Esophagus squamous epithelium (tissue), 5 donors: ENCODE measurements at regions not wholly inside any gene's neighbourhood (a gene's known extent, or its start where the extent isn't known, plus 50 kb on each side); places are given as distances from the start of the nearest gene placed in this dataset.

Experiments
- DNase-seq: peaks from one replicate; lab custom pipeline; 2025; lab: John Stamatoyannopoulos, UW
- H3K27ac ChIP-seq, 4 donors: fragments of 200-600 bp; sonication (generic); one replicate each; pipeline ENCODE4 v1.5.1; 2016 to 2019; ENCODE audit warnings: mild to moderate bottlenecking in 1 of 4
- H3K27me3 ChIP-seq, 4 donors: fragments of 200-600 bp; sonication (generic); 1 replicate in 3 of 4; 2 replicates in 1 of 4; pipeline versions ENCODE4 v1.5.1 to v1.6.0; 2017 to 2021; ENCODE audit warnings: antibody characterized with exemption in 1 of 4
- H3K36me3 ChIP-seq, 3 donors: fragments of 200-600 bp; sonication (generic); one replicate each; pipeline ENCODE4 v1.5.1; 2016 to 2019
- H3K4me1 ChIP-seq, 3 donors: fragments of 200-600 bp; sonication (generic); one replicate each; pipeline ENCODE4 v1.5.1; 2017 to 2019
- H3K4me3 ChIP-seq, 4 donors: fragments of 200-600 bp; sonication (generic); 1 replicate in 3 of 4; 2 replicates in 1 of 4; pipeline ENCODE4 v1.5.1; 2016 to 2019; ENCODE audit warnings: mild to moderate bottlenecking in 2 of 4, moderate library complexity in 1 of 4
- H3K9me3 ChIP-seq, 3 donors: fragments of 200-600 bp; sonication (generic); one replicate each; pipeline ENCODE4 v1.5.1; 2016 to 2019
- CTCF ChIP-seq, 6 experiments: fragments of 450-650 bp in 4 of 6; fragments of 200-600 bp in 2 of 6; sonication (generic) in 2 of 6; IDR thresholded peaks; one replicate each; pipeline ENCODE4 v1.5.1; 2016 to 2019; ENCODE audit warnings: antibody characterized with exemption in 6 of 6, mild to moderate bottlenecking in 4 of 6, moderate library complexity in 4 of 6
- POLR2A ChIP-seq, 4 donors: fragments of 450-650 bp; IDR thresholded peaks; one replicate each; pipeline ENCODE4 v1.6.1; 2017; ENCODE audit warnings: antibody characterized with exemption in 4 of 4, mild to moderate bottlenecking in 4 of 4, moderate library complexity in 3 of 4
- WGBS, 2 donors: methylation state at CpG; one replicate each; pipeline ENCODE4 v1.1.5; 2018; 5-methylcytosine and 5-hydroxymethylcytosine counted together
- intact Hi-C: fragments of 100-400 bp; cut with DNase I; formaldehyde crosslinking; loops from one replicate; pipeline ENCODE4 v1.15.0; 2022
- donor health status: DM: yes; HTN: yes; CAD: no.

GRCh38 chr6:81215092-81215432, 537.4 kb downstream of the TENT5A start:
- TF ChIP-seq CTCF (IDR thresholded peaks at IDR 0.05) (no peak), POLR2A (IDR thresholded peaks at IDR 0.05) (no peak)
- DNase-seq = no peak
- Histone ChIP-seq H3K4me3 (no peak overlapping the region), H3K27me3 (no peaks in the 10 kb centered on the region), H3K4me1 (no peaks in the 10 kb centered on the region), H3K9me3 (peaks cover 0 to 6% (median 0%) of the 10 kb centered on the region in 3 donors), H3K36me3 (no peaks in the 10 kb centered on the region), H3K27ac (no peak overlapping the region)
- intact Hi-C loops = no loop called here
- 78 to 90% methylated on average over 2 to 3 of the region's 7 CpGs for WGBS, 2 donors

GRCh38 chr6:81214414-81215091, 537.9 kb downstream of the TENT5A start:
- no peaks in the 10 kb centered on the region for H3K4me1 ChIP-seq
- H3K4me3 ChIP-seq = no peak overlapping the region
- TF ChIP-seq CTCF (IDR thresholded peaks at IDR 0.05) = no peak
- no peak for TF ChIP-seq POLR2A (IDR thresholded peaks at IDR 0.05)
- H3K27ac ChIP-seq = no peak overlapping the region
- DNase-seq = no peak
- no peaks in the 10 kb centered on the region for H3K36me3 ChIP-seq
- intact Hi-C loops = no loop called here
- H3K27me3 ChIP-seq = no peaks in the 10 kb centered on the region
- WGBS, 2 donors = 71 to 90% methylated on average over 3 to 4 of the region's 15 CpGs
- H3K9me3 ChIP-seq = peaks cover 0 to 6% (median 0%) of the 10 kb centered on the region in 3 donors

GRCh38 chr6:81204731-81205130, 547.8 kb downstream of the TENT5A start:
- TF ChIP-seq CTCF (IDR thresholded peaks at IDR 0.05) (no peak), POLR2A (IDR thresholded peaks at IDR 0.05) (no peak)
- intact Hi-C loops = no loop called here
- H3K4me1 ChIP-seq = no peaks in the 10 kb centered on the region
- DNase-seq = no peak
- H3K36me3 ChIP-seq = no peaks in the 10 kb centered on the region
- H3K4me3 ChIP-seq = no peak overlapping the region
- H3K27me3 ChIP-seq = no peaks in the 10 kb centered on the region
- H3K9me3 ChIP-seq = no peaks in the 10 kb centered on the region
- no peak overlapping the region for H3K27ac ChIP-seq
- WGBS, 2 donors = 67 to 76% methylated on average over 1 of the region's 1 CpG

- H3K9me3 ChIP-seq = no peaks in the 10 kb centered on the region
- no peak for DNase-seq
- no peak overlapping the region for H3K27ac ChIP-seq
- 53 to 56% methylated on average over 2 of the region's 2 CpGs for WGBS, 2 donors
- intact Hi-C loops = no loop called here
- TF ChIP-seq POLR2A (IDR thresholded peaks at IDR 0.05) (no peak), CTCF (IDR thresholded peaks at IDR 0.05) (no peak)
- H3K36me3 ChIP-seq = no peaks in the 10 kb centered on the region
- no peak overlapping the region for H3K4me3 ChIP-seq
- no peaks in the 10 kb centered on the region for H3K27me3 ChIP-seq
- no peaks in the 10 kb centered on the region for H3K4me1 ChIP-seq
Observed at GRCh38 chr6:81194374-81194773, 558.1 kb downstream of the TENT5A start.

- intact Hi-C loops = no loop called here
- H3K4me3 ChIP-seq = no peak overlapping the region
- no peaks in the 10 kb centered on the region for H3K36me3 ChIP-seq
- WGBS, 2 donors = 36 to 53% methylated on average over 4 of the region's 4 CpGs
- H3K4me1 ChIP-seq = no peaks in the 10 kb centered on the region
- no peaks in the 10 kb centered on the region for H3K27me3 ChIP-seq
- no peak for DNase-seq
- no peak for TF ChIP-seq CTCF (IDR thresholded peaks at IDR 0.05)
- TF ChIP-seq POLR2A (IDR thresholded peaks at IDR 0.05) = no peak
- peak overlapping the region in 2 of 4 donors; percentile 21 to 34 for H3K27ac ChIP-seq
- H3K9me3 ChIP-seq = no peaks in the 10 kb centered on the region
Observed at GRCh38 chr6:81172056-81172740, 580.3 kb downstream of the TENT5A start.
